Gastroesophageal sphincter (tissue), 3 donors: ENCODE measurements at regions not wholly inside any gene's neighbourhood (a gene's known extent, or its start where the extent isn't known, plus 50 kb on each side); places are given as distances from the start of the nearest gene placed in this dataset.

ENCODE experiments used
- EP300 ChIP-seq: sonication (generic); formaldehyde crosslinking; IDR thresholded peaks from one replicate; pipeline ENCODE4 v1.6.1; 2017; ENCODE audit warnings: antibody characterized with exemption, mild to moderate bottlenecking
- POLR2A ChIP-seq, 2 donors: fragments of 450-650 bp; IDR thresholded peaks; one replicate each; pipeline ENCODE4 v1.6.1; 2017; ENCODE audit warnings: antibody characterized with exemption in 2 of 2, mild to moderate bottlenecking in 2 of 2, moderate library complexity in 1 of 2
- POLR2AphosphoS5 ChIP-seq: sonication (generic); formaldehyde crosslinking; IDR thresholded peaks from one replicate; pipeline ENCODE4 v1.6.1; 2017; ENCODE audit warnings: antibody characterized with exemption
- TF ChIP-seq, protein P1 (sequence below), 4 experiments: fragments of 200-600 bp in 2 of 4; fragments of 450-650 bp in 2 of 4; sonication (generic) in 1 of 4; IDR thresholded peaks; one replicate each; pipeline ENCODE4 v1.5.1; 2017 to 2019; ENCODE audit warnings: antibody characterized with exemption in 4 of 4, mild to moderate bottlenecking in 2 of 4, moderate library complexity in 2 of 4

DNA sequence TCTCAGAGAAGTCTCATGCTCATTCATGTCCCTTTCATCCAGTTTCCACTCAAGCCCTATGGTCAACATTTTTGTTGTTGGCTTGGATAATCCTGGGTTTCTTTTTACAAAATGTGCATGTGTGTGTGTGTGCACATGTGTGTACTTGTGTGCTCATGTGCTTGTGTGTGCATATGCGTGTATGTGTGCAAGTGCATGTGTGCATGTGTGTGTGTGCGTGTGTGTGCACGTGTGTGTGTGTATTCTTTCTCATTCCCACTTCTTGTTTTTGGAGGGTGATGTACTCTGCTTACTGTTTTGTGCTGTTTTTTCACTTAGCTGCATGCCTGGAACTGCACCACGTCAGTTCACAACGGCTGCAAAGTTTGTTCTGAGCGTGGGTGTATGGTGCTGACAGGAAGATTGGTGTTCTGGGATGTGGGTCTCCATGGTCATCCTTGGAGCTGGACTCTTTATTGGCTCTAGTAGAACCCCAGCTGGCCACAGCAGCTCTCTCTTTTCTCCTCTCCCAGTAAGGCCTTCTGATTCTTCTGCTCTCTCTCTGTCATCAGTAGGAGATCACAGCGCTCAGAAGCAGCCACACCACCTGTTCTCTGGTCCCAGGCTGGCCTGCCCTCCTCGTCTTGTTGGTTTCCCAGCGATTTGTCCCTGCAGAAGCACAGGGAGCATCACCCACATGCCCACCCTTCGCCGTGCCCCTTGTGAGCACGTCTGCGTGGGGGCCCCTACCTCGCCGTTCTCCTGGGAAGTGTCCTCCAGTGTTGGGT lies 60.8 kb downstream of the SOX1 start:
- TF ChIP-seq, protein P1, sequence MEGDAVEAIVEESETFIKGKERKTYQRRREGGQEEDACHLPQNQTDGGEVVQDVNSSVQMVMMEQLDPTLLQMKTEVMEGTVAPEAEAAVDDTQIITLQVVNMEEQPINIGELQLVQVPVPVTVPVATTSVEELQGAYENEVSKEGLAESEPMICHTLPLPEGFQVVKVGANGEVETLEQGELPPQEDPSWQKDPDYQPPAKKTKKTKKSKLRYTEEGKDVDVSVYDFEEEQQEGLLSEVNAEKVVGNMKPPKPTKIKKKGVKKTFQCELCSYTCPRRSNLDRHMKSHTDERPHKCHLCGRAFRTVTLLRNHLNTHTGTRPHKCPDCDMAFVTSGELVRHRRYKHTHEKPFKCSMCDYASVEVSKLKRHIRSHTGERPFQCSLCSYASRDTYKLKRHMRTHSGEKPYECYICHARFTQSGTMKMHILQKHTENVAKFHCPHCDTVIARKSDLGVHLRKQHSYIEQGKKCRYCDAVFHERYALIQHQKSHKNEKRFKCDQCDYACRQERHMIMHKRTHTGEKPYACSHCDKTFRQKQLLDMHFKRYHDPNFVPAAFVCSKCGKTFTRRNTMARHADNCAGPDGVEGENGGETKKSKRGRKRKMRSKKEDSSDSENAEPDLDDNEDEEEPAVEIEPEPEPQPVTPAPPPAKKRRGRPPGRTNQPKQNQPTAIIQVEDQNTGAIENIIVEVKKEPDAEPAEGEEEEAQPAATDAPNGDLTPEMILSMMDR (IDR thresholded peaks at IDR 0.05): no peak
- TF ChIP-seq POLR2AphosphoS5 (no peak), POLR2A (IDR thresholded peaks at IDR 0.05) (no peak), EP300 (no peak)
